Fibroblast of villous mesenchyme (primary cell): ENCODE measurements at regions not wholly inside any gene's neighbourhood (a gene's known extent, or its start where the extent isn't known, plus 50 kb on each side); places are given as distances from the start of the nearest gene placed in this dataset.

Experiments used
- DNase-seq: peaks from one replicate; pipeline ENCODE4 v3.0.0-alpha.2; 2010; ENCODE audit warnings: low read depth
- H3K4me3 ChIP-seq: 2 replicates; pipeline ENCODE4 v1.5.1; 2011; ENCODE audit warnings: low read depth, mild to moderate bottlenecking, low read length
- CTCF ChIP-seq: IDR thresholded peaks from 2 replicates; pipeline ENCODE4 v1.5.1; 2012; ENCODE audit warnings: low read depth, mild to moderate bottlenecking, low read length; ENCODE audit not compliant: insufficient read depth

- H3K4me3 ChIP-seq, result no peak overlapping the region
- DNase-seq, result no peak
These were observed 109.3 kb upstream of the APC start for GRCh38 chr5:112628214-112628980.

GRCh38 chr5:112630246-112631009 is 107.3 kb upstream of the APC start:
- no peak for TF ChIP-seq CTCF
- no peak for DNase-seq

More at GRCh38 chr5:112628214-112628980, 109.3 kb upstream of the APC start:
- TF ChIP-seq CTCF, result no peak

GRCh38 chr5:112634166-112634565 is 103.5 kb upstream of the APC start:
- DNase-seq, result peak; percentile 57
- no peak overlapping the region for H3K4me3 ChIP-seq
- TF ChIP-seq CTCF, result no peak

More at GRCh38 chr5:112630246-112631009, 107.3 kb upstream of the APC start:
- no peak overlapping the region for H3K4me3 ChIP-seq

GRCh38 chr5:112634796-112635195 is 102.9 kb upstream of the APC start:
- no peak overlapping the region for H3K4me3 ChIP-seq
- no peak for DNase-seq
- TF ChIP-seq CTCF, result no peak

GRCh38 chr5:112635276-112635675 is 102.4 kb upstream of the APC start:
- TF ChIP-seq CTCF, result no peak
- H3K4me3 ChIP-seq, result no peak overlapping the region
- DNase-seq, result no peak

- H3K4me3 ChIP-seq, result no peak overlapping the region
- no peak for TF ChIP-seq CTCF
- DNase-seq, result no peak
These were observed 101.6 kb upstream of the APC start for GRCh38 chr5:112635771-112636731.
